IMR-90 (cell line): ENCODE measurements at regions not wholly inside any gene's neighbourhood (a gene's known extent, or its start where the extent isn't known, plus 50 kb on each side); places are given as distances from the start of the nearest gene placed in this dataset.

Experiments
- ATAC-seq: fragments of 200-7000 bp; cut with Tn5 transposase; 2 replicates; pipeline ENCODE4 v1.9.1; 2020; ENCODE audit warnings: low read depth, mild to moderate bottlenecking, moderate library complexity
- BruUV-seq: library from RNA; stranded (reverse); fragments of 400-500 nt; replicated peaks from 2 replicates; lab custom pipeline; 2021; lab: Mats Ljungman, UMichigan
- CTCF ChIA-PET: fragments of 300-600 bp; formaldehyde crosslinking; extraction: SDS; loops from one replicate; lab custom pipeline; 2021; ENCODE audit warnings: antibody characterized with exemption; lab: Yijun Ruan, JAX
- POLR2A ChIA-PET: fragments of 300-600 bp; sonication (Branson Sonifier 250); formaldehyde crosslinking; loops from one replicate; lab custom pipeline; 2022; ENCODE audit warnings: antibody characterized with exemption; ENCODE audit not compliant: unreplicated experiment; lab: Charles Lee
- DNase-seq: peaks from one replicate; pipeline ENCODE4 v3.0.0; 2013
- H2AFZ ChIP-seq: replicated peaks from 2 replicates; pipeline ENCODE3; 2013; ENCODE audit warnings: low read length, mild to moderate bottlenecking; ENCODE audit not compliant: poor library complexity
- H2AK5ac ChIP-seq: 2 replicates; pipeline ENCODE4 v1.6.1; 2013; ENCODE audit warnings: low read depth, low read length, inconsistent platforms
- H2AK9ac ChIP-seq: replicated peaks from 2 replicates; pipeline ENCODE3; 2013; ENCODE audit warnings: mild to moderate bottlenecking, low read depth, low read length, moderate library complexity; ENCODE audit not compliant: poor library complexity
- H2BK120ac ChIP-seq: 2 replicates; pipeline ENCODE4 v1.6.1; 2013; ENCODE audit warnings: low read depth, low read length, inconsistent platforms
- H2BK15ac ChIP-seq: 3 replicates; pipeline ENCODE4 v1.6.1; 2013; ENCODE audit warnings: low read depth, low read length, inconsistent platforms
- H2BK20ac ChIP-seq: 2 replicates; pipeline ENCODE4 v1.6.1; 2013; ENCODE audit warnings: low read depth, mild to moderate bottlenecking, inconsistent platforms, low read length, moderate library complexity
- H2BK5ac ChIP-seq: 2 replicates; pipeline ENCODE4 v1.6.1; 2013; ENCODE audit warnings: mild to moderate bottlenecking, low read depth, low read length, inconsistent platforms; ENCODE audit not compliant: poor library complexity, severe bottlenecking
- H3K14ac ChIP-seq: replicated peaks from 2 replicates; pipeline ENCODE4 v1.6.1; 2013; ENCODE audit warnings: low read depth, low read length, inconsistent platforms
- H3K18ac ChIP-seq: 2 replicates; pipeline ENCODE4 v1.6.1; 2013; ENCODE audit warnings: low read depth, low read length, control low read depth
- H3K23ac ChIP-seq: 2 replicates; pipeline ENCODE4 v1.6.1; 2013; ENCODE audit warnings: low read depth, low read length, inconsistent platforms
- H3K27ac ChIP-seq: 2 replicates; pipeline ENCODE4 v1.5.1; 2013; ENCODE audit warnings: mild to moderate bottlenecking, control low read depth, low read length; ENCODE audit not compliant: insufficient read depth
- H3K27me3 ChIP-seq: 2 replicates; pipeline ENCODE4 v1.6.1; 2013; ENCODE audit warnings: low read length; ENCODE audit not compliant: control insufficient read depth, insufficient read depth
- H3K36me3 ChIP-seq: 2 replicates; pipeline ENCODE4 v1.6.1; 2013; ENCODE audit warnings: low read length, mixed read lengths; ENCODE audit not compliant: control insufficient read depth, insufficient read depth
- H3K4ac ChIP-seq: 2 replicates; pipeline ENCODE4 v1.6.1; 2013; ENCODE audit warnings: low read depth, low read length, inconsistent platforms
- H3K4me1 ChIP-seq: 2 replicates; pipeline ENCODE4 v1.6.1; 2013; ENCODE audit warnings: low read length, mixed read lengths; ENCODE audit not compliant: control insufficient read depth, insufficient read depth
- H3K4me2 ChIP-seq: 2 replicates; pipeline ENCODE4 v1.6.1; 2013; ENCODE audit warnings: low read depth, mild to moderate bottlenecking, control low read depth, low read length, moderate library complexity
- H3K4me3 ChIP-seq: 2 replicates; pipeline ENCODE4 v1.5.1; 2013; ENCODE audit warnings: low read depth, mild to moderate bottlenecking, control low read depth, low read length, moderate library complexity; ENCODE audit not compliant: insufficient read depth
- H3K56ac ChIP-seq: 2 replicates; pipeline ENCODE4 v1.6.1; 2013; ENCODE audit warnings: low read length, inconsistent platforms; ENCODE audit not compliant: insufficient read depth; ENCODE audit errors: extremely low read depth
- H3K79me1 ChIP-seq, 2 experiments: 2 replicates each; pipeline ENCODE4 v1.6.1; 2013; ENCODE audit warnings: low read length in 2 of 2, inconsistent platforms in 1 of 2, low read depth in 1 of 2
- H3K9ac ChIP-seq: 2 replicates; pipeline ENCODE4 v1.6.1; 2013; ENCODE audit warnings: low read depth, low read length, control low read depth
- H3K9me1 ChIP-seq: 2 replicates; pipeline ENCODE4 v1.6.1; 2013; ENCODE audit warnings: low read length, inconsistent platforms; ENCODE audit not compliant: insufficient read depth
- H3K9me3 ChIP-seq: 2 replicates; pipeline ENCODE4 v1.6.1; 2013; ENCODE audit warnings: low read length; ENCODE audit not compliant: control insufficient read depth, insufficient read depth
- H4K20me1 ChIP-seq: 2 replicates; pipeline ENCODE4 v1.6.1; 2013; ENCODE audit warnings: low read length, inconsistent platforms; ENCODE audit not compliant: insufficient read depth
- H4K5ac ChIP-seq: 2 replicates; pipeline ENCODE4 v1.6.1; 2013; ENCODE audit warnings: mild to moderate bottlenecking, low read depth, low read length, control low read depth
- H4K8ac ChIP-seq, 2 experiments: 2 replicates each; pipeline ENCODE4 v1.6.1; 2013; ENCODE audit warnings: low read depth in 2 of 2, low read length in 2 of 2, control low read depth in 1 of 2, inconsistent platforms in 1 of 2
- H4K91ac ChIP-seq: 2 replicates; pipeline ENCODE4 v1.6.1; 2013; ENCODE audit warnings: low read depth, low read length, inconsistent platforms; ENCODE audit not compliant: insufficient read depth
- BHLHE40 ChIP-seq: fragments of 150-350 bp; IDR thresholded peaks from 2 replicates; pipeline ENCODE4 v1.6.1; 2016; ENCODE audit warnings: mild to moderate bottlenecking, low read depth, low read length
- CEBPB ChIP-seq: IDR thresholded peaks from 2 replicates; pipeline ENCODE4 v1.6.1; 2012; ENCODE audit warnings: low read depth, low read length, improper control_type of control experiment
- CHD1 ChIP-seq: IDR thresholded peaks from 2 replicates; pipeline ENCODE4 v1.6.1; 2012; ENCODE audit warnings: low read depth, low read length, improper control_type of control experiment
- CTCF ChIP-seq: conservative IDR thresholded peaks from 2 replicates; pipeline ENCODE4 v1.5.1; 2012; ENCODE audit warnings: mild to moderate bottlenecking, low read depth, low read length, improper control_type of control experiment
- ELK1 ChIP-seq: fragments of 150-350 bp; IDR thresholded peaks from 2 replicates; pipeline ENCODE4 v1.6.1; 2016; ENCODE audit warnings: low read depth, mild to moderate bottlenecking, low read length, moderate library complexity, borderline replicate concordance
- FOS ChIP-seq: fragments of 150-350 bp; IDR thresholded peaks from 2 replicates; pipeline ENCODE4 v1.6.1; 2016; ENCODE audit warnings: low read depth, low read length
- MAFK ChIP-seq: IDR thresholded peaks from 2 replicates; pipeline ENCODE4 v1.6.1; 2012; ENCODE audit warnings: low read depth, low read length, improper control_type of control experiment
- MAZ ChIP-seq: IDR thresholded peaks from 2 replicates; pipeline ENCODE4 v1.6.1; 2012; ENCODE audit warnings: low read depth, mild to moderate bottlenecking, low read length, improper control_type of control experiment, moderate library complexity, borderline replicate concordance
- MXI1 ChIP-seq: IDR thresholded peaks from 2 replicates; pipeline ENCODE4 v1.6.1; 2012; ENCODE audit warnings: low read depth, mild to moderate bottlenecking, low read length, moderate library complexity, borderline replicate concordance
- NFE2L2 ChIP-seq: fragments of 150-350 bp; IDR thresholded peaks from 2 replicates; pipeline ENCODE4 v1.6.1; 2016; ENCODE audit warnings: low read depth, mild to moderate bottlenecking, low read length
- POLR2A ChIP-seq: IDR thresholded peaks from 2 replicates; pipeline ENCODE4 v1.6.1; 2012; ENCODE audit warnings: mild to moderate bottlenecking, low read depth, low read length
- RAD21 ChIP-seq: IDR thresholded peaks from 2 replicates; pipeline ENCODE4 v1.6.1; 2012; ENCODE audit warnings: low read length, improper control_type of control experiment
- RCOR1 ChIP-seq: IDR thresholded peaks from 2 replicates; pipeline ENCODE4 v1.6.1; 2012; ENCODE audit warnings: mild to moderate bottlenecking, low read length, improper control_type of control experiment; ENCODE audit not compliant: insufficient replicate concordance
- RFX5 ChIP-seq: IDR thresholded peaks from 2 replicates; pipeline ENCODE4 v1.8.0; 2012; ENCODE audit warnings: low read depth, mild to moderate bottlenecking, low read length, moderate library complexity
- SMC3 ChIP-seq: fragments of 150-350 bp; IDR thresholded peaks from 2 replicates; pipeline ENCODE4 v1.6.1; 2016; ENCODE audit warnings: low read depth, mild to moderate bottlenecking, antibody characterized with exemption, low read length, moderate library complexity
- USF2 ChIP-seq: fragments of 150-350 bp; IDR thresholded peaks from 2 replicates; pipeline ENCODE4 v1.6.1; 2017; ENCODE audit warnings: mild to moderate bottlenecking, antibody characterized with exemption, low read length, low read depth
- WGBS, 2 experiments: methylation state at CpG; one replicate each; pipeline versions ENCODE4 v1.1.5 to v1.1.7; 2013; ENCODE audit warnings: missing lambda C conversion rate in 2 of 2; ENCODE audit not compliant: insufficient read length in 1 of 2; ENCODE audit errors: extremely low coverage in 2 of 2; 5-methylcytosine and 5-hydroxymethylcytosine counted together
- dilution Hi-C: fragments of 300-500 bp; cut with HindIII; formaldehyde crosslinking; loops from one replicate; pipeline ENCODE4 v1.14.3; 2018; ENCODE audit warnings: low sequenced_read_pairs; ENCODE audit not compliant: unreplicated experiment
- in situ Hi-C: fragments of 300-500 bp; cut with MboI; formaldehyde crosslinking; loops from 3 replicates; pipeline ENCODE4 v1.14.3; 2019; ENCODE audit warnings: low sequenced_read_pairs, inconsistent platforms, mixed read lengths
- intact Hi-C: fragments of 100-400 bp; cut with micrococcal nuclease; formaldehyde crosslinking; loops from 2 replicates; pipeline ENCODE4 v1.10.0; 2022

GRCh38 chr18:76264198-76264875, 230.7 kb downstream of the ZNF516 start:
- Histone ChIP-seq H3K9me3 (no peaks in the 10 kb centered on the region), H3K56ac (no peak overlapping the region), H4K8ac (no peak overlapping the region), H2AFZ (no peak overlapping the region), H3K4ac (no peak overlapping the region), H3K14ac (no peak overlapping the region), H3K9me1 (no peaks in the 10 kb centered on the region), H2BK120ac (no peak overlapping the region), H2AK9ac (no peak overlapping the region), H3K4me2 (no peak overlapping the region), H2BK20ac (no peak overlapping the region), H4K91ac (no peak overlapping the region), H3K36me3 (no peaks in the 10 kb centered on the region), H2AK5ac (no peak overlapping the region), H3K4me1 (peaks cover 3% of the 10 kb centered on the region; the same call in 1 of the 2 replicates), H3K79me1 (no peaks in the 10 kb centered on the region), H3K9ac (no peak overlapping the region), H3K23ac (no peak overlapping the region), H3K27me3 (peaks cover 2% of the 10 kb centered on the region; the same call in 1 of the 2 replicates), H3K4me3 (no peak overlapping the region), H3K18ac (no peak overlapping the region), H3K27ac (no peak overlapping the region), H2BK5ac (no peak overlapping the region), H4K5ac (no peak overlapping the region), H4K20me1 (no peaks in the 10 kb centered on the region), H2BK15ac (no peak overlapping the region)
- DNase-seq (no peak), ATAC-seq (no peak)
- ChIA-PET CTCF (no interaction called here), POLR2A (no interaction called here)
- 62% methylated on average over 4 of the region's 18 CpGs; no CpG with 5 or more reads in 1 of the 2 experiments for WGBS, 2 experiments
- in situ Hi-C loops, result loop anchor here (25.0 kb wide), 1 partner anchor 1602 kb away; no protein-coding TSS in a partner anchor
- no peak for TF ChIP-seq BHLHE40
- TF ChIP-seq CTCF, result no peak
- TF ChIP-seq SMC3, result no peak
- TF ChIP-seq MAFK, result no peak
- TF ChIP-seq CHD1, result no peak
- no peak for TF ChIP-seq USF2
- no peak for TF ChIP-seq ELK1
- TF ChIP-seq RFX5, result no peak
- no peak for TF ChIP-seq RAD21
- no peak for TF ChIP-seq RCOR1
- TF ChIP-seq MXI1, result no peak
- TF ChIP-seq FOS, result no peak
- TF ChIP-seq POLR2A, result no peak
- no peak for TF ChIP-seq MAZ
- no peak for TF ChIP-seq CEBPB
- TF ChIP-seq NFE2L2, result no peak
- dilution Hi-C loops, result no loop called here
- BruUV-seq, result no TSS peak
- intact Hi-C loops, result loop anchor here (5.0 kb wide), 1 partner anchor 443 kb away; no protein-coding TSS in a partner anchor
